SK-N-SH treated with all-trans-retinoic acid at 6 μM for 48 hours (cell line): ENCODE measurements at regions not wholly inside any gene's neighbourhood (a gene's known extent, or its start where the extent isn't known, plus 50 kb on each side); places are given as distances from the start of the nearest gene placed in this dataset.

Experiments used
- ATAC-seq: fragments of 200-7000 bp; cut with Tn5 transposase; 3 replicates; pipeline ENCODE4 v1.9.1; 2020; ENCODE audit warnings: mild to moderate bottlenecking, moderate library complexity
- BACH2 ChIP-seq: fragments of 250-450 bp; sonication (Bioruptor Pico); IDR thresholded peaks from 2 replicates; pipeline ENCODE4 v1.9.0; 2021; ENCODE audit warnings: mild to moderate bottlenecking, borderline replicate concordance
- CREB5 ChIP-seq: fragments of 250-450 bp; sonication (Bioruptor Pico); IDR thresholded peaks from 2 replicates; pipeline ENCODE4 v1.5.1; 2020; ENCODE audit warnings: low read depth, mild to moderate bottlenecking, moderate library complexity
- CSDC2 ChIP-seq: fragments of 250-450 bp; sonication (Bioruptor Pico); IDR thresholded peaks from 2 replicates; pipeline ENCODE4 v1.5.0; 2020; ENCODE audit warnings: mild to moderate bottlenecking, moderate library complexity
- CSRNP3 ChIP-seq: fragments of 250-450 bp; sonication (Bioruptor Pico); IDR thresholded peaks from 2 replicates; pipeline ENCODE4 v1.5.1; 2021; ENCODE audit warnings: mild to moderate bottlenecking, moderate library complexity
- ESRRG ChIP-seq: fragments of 250-450 bp; sonication (Bioruptor Pico); IDR thresholded peaks from 2 replicates; pipeline ENCODE4 v1.6.1; 2021; ENCODE audit warnings: mild to moderate bottlenecking
- GLIS3 ChIP-seq: fragments of 250-450 bp; sonication (Bioruptor Pico); IDR thresholded peaks from 2 replicates; pipeline ENCODE4 v1.5.0; 2020; ENCODE audit warnings: mild to moderate bottlenecking, moderate library complexity
- ISL1 ChIP-seq: fragments of 250-450 bp; sonication (Bioruptor Pico); IDR thresholded peaks from 2 replicates; pipeline ENCODE4 v2.1.2; 2022; ENCODE audit warnings: mild to moderate bottlenecking, moderate library complexity
- OSR1 ChIP-seq: fragments of 250-450 bp; sonication (Bioruptor Pico); IDR thresholded peaks from 2 replicates; pipeline ENCODE4 v1.8.0; 2022; ENCODE audit warnings: moderate library complexity, mild to moderate bottlenecking, inconsistent platforms
- PATZ1 ChIP-seq: fragments of 250-450 bp; sonication (Bioruptor Pico); IDR thresholded peaks from 2 replicates; pipeline ENCODE4 v1.8.0; 2020; ENCODE audit warnings: mild to moderate bottlenecking, moderate library complexity, borderline replicate concordance
- POU6F1 ChIP-seq: fragments of 250-450 bp; sonication (Bioruptor Pico); IDR thresholded peaks from 2 replicates; pipeline ENCODE4 v1.8.0; 2021; ENCODE audit warnings: low read depth, mild to moderate bottlenecking, moderate library complexity, borderline replicate concordance
- PPARA ChIP-seq: fragments of 250-450 bp; sonication (Bioruptor Pico); IDR thresholded peaks from 2 replicates; pipeline ENCODE4 v1.5.0; 2020; ENCODE audit warnings: mild to moderate bottlenecking, borderline replicate concordance
- RARB ChIP-seq: fragments of 250-450 bp; sonication (Bioruptor Pico); IDR thresholded peaks from 2 replicates; pipeline ENCODE4 v1.8.0; 2021; ENCODE audit warnings: mild to moderate bottlenecking, moderate library complexity
- SNAI2 ChIP-seq: fragments of 250-450 bp; sonication (Bioruptor Pico); IDR thresholded peaks from 2 replicates; pipeline ENCODE4 v1.5.0; 2020; ENCODE audit warnings: mild to moderate bottlenecking, moderate library complexity
- TCF4 ChIP-seq: fragments of 250-450 bp; sonication (Bioruptor Pico); IDR thresholded peaks from 2 replicates; pipeline ENCODE4 v1.8.0; 2021; ENCODE audit warnings: mild to moderate bottlenecking, moderate library complexity, borderline replicate concordance
- TOX ChIP-seq: fragments of 250-450 bp; sonication (Bioruptor Pico); IDR thresholded peaks from 2 replicates; pipeline ENCODE4 v1.8.0; 2021; ENCODE audit warnings: mild to moderate bottlenecking, moderate library complexity, borderline replicate concordance
- TSHZ2 ChIP-seq: fragments of 250-450 bp; sonication (Bioruptor Pico); IDR thresholded peaks from 2 replicates; pipeline ENCODE4 v1.5.0; 2020; ENCODE audit warnings: mild to moderate bottlenecking, moderate library complexity
- ZC3H10 ChIP-seq: fragments of 250-450 bp; sonication (Bioruptor Pico); IDR thresholded peaks from 2 replicates; pipeline ENCODE4 v1.5.1; 2021; ENCODE audit warnings: mild to moderate bottlenecking, moderate library complexity
- ZFP3 ChIP-seq: fragments of 250-450 bp; sonication (Bioruptor Pico); IDR thresholded peaks from 2 replicates; pipeline ENCODE4 v1.5.0; 2020; ENCODE audit warnings: mild to moderate bottlenecking, moderate library complexity
- ZFP30 ChIP-seq: fragments of 450-650 bp; formaldehyde crosslinking; IDR thresholded peaks from 2 replicates; pipeline ENCODE4 v1.5.0; 2022; ENCODE audit warnings: mild to moderate bottlenecking, moderate library complexity
- ZNF565 ChIP-seq: fragments of 450-650 bp; formaldehyde crosslinking; conservative IDR thresholded peaks from 2 replicates; pipeline ENCODE4 v1.5.0; 2020; ENCODE audit warnings: low read depth, mild to moderate bottlenecking, moderate library complexity
- ZNF70 ChIP-seq: fragments of 450-650 bp; formaldehyde crosslinking; IDR thresholded peaks from 2 replicates; pipeline ENCODE4 v1.5.0; 2020; ENCODE audit warnings: mild to moderate bottlenecking, moderate library complexity
- ZNF8 ChIP-seq: fragments of 450-650 bp; formaldehyde crosslinking; IDR thresholded peaks from 2 replicates; pipeline ENCODE4 v1.5.0; 2020; ENCODE audit warnings: mild to moderate bottlenecking, moderate library complexity

GRCh38 chr2:192814376-192814775 is 619.6 kb upstream of the TMEFF2 start:
- no peak for TF ChIP-seq PPARA (CRISPR knock-in tag)
- no peak for TF ChIP-seq TSHZ2 (CRISPR knock-in tag)
- TF ChIP-seq CSDC2 (CRISPR knock-in tag) = no peak
- no peak for TF ChIP-seq CSRNP3 (CRISPR knock-in tag)
- no peak for TF ChIP-seq SNAI2
- TF ChIP-seq GLIS3 (CRISPR knock-in tag) = no peak
- no peak for TF ChIP-seq ISL1
- no peak for TF ChIP-seq ZNF565 (CRISPR knock-in tag)
- no peak for ATAC-seq

- no peak for ATAC-seq
- no peak for TF ChIP-seq TCF4 (CRISPR knock-in tag)
- no peak for TF ChIP-seq ZFP30 (CRISPR knock-in tag)
- no peak for TF ChIP-seq ZNF70 (CRISPR knock-in tag)
These were observed 618.6 kb upstream of the TMEFF2 start for GRCh38 chr2:192813341-192813740.

- no peak for ATAC-seq
- no peak for TF ChIP-seq PATZ1 (CRISPR knock-in tag)
These were observed 614.4 kb upstream of the TMEFF2 start for GRCh38 chr2:192809173-192809572.

GRCh38 chr2:192783643-192784042 is 588.9 kb upstream of the TMEFF2 start:
- ATAC-seq = no peak

More at GRCh38 chr2:192783643-192784042, 588.9 kb upstream of the TMEFF2 start:
- TF ChIP-seq TOX (CRISPR knock-in tag) (no peak), GLIS3 (CRISPR knock-in tag) (no peak), ESRRG (CRISPR knock-in tag) (no peak), CSDC2 (CRISPR knock-in tag) (no peak), ZC3H10 (CRISPR knock-in tag) (no peak), ISL1 (no peak), RARB (CRISPR knock-in tag) (no peak), POU6F1 (no peak), BACH2 (CRISPR knock-in tag) (no peak), ZNF8 (CRISPR knock-in tag) (no peak), PPARA (CRISPR knock-in tag) (no peak), OSR1 (CRISPR knock-in tag) (no peak), ZNF70 (CRISPR knock-in tag) (no peak), TCF4 (CRISPR knock-in tag) (no peak), PATZ1 (CRISPR knock-in tag) (no peak), CSRNP3 (CRISPR knock-in tag) (no peak), ZFP3 (CRISPR knock-in tag) (no peak), ZNF565 (CRISPR knock-in tag) (no peak), SNAI2 (no peak), CREB5 (CRISPR knock-in tag) (no peak)
